GM12878 (cell line): ENCODE measurements at regions not wholly inside any gene's neighbourhood (a gene's known extent, or its start where the extent isn't known, plus 50 kb on each side); places are given as distances from the start of the nearest gene placed in this dataset.

ENCODE experiments used
- EP300 ChIP-seq, 2 experiments: fragments of 150-350 bp in 1 of 2; IDR thresholded peaks; 2 replicates each; pipeline ENCODE4 v1.6.1; 2011 to 2012; ENCODE audit warnings: low read depth in 2 of 2, low read length in 2 of 2, borderline replicate concordance in 1 of 2, improper control_type of control experiment in 1 of 2, inconsistent platforms in 1 of 2; ENCODE audit not compliant: control insufficient read depth in 1 of 2
- EZH2 ChIP-seq: IDR thresholded peaks from 2 replicates; pipeline ENCODE4 v1.6.1; 2012; ENCODE audit warnings: low read depth, mild to moderate bottlenecking, control low read depth, inconsistent platforms, low read length, borderline replicate concordance; ENCODE audit not compliant: control insufficient read depth
- FOS ChIP-seq: IDR thresholded peaks from 3 replicates; pipeline ENCODE4 v1.6.1; 2011; ENCODE audit warnings: borderline replicate concordance; ENCODE audit not compliant: insufficient read length; ENCODE audit errors: extremely low read depth
- FOXK2 ChIP-seq: fragments of 450-650 bp; IDR thresholded peaks from 2 replicates; pipeline ENCODE4 v1.6.1; 2017; ENCODE audit warnings: mild to moderate bottlenecking, moderate library complexity
- NRF1 ChIP-seq: conservative IDR thresholded peaks from 2 replicates; pipeline ENCODE4 v1.6.1; 2011; ENCODE audit warnings: mild to moderate bottlenecking, low read depth, low read length, improper control_type of control experiment
- POLR2AphosphoS5 ChIP-seq: IDR thresholded peaks from 2 replicates; pipeline ENCODE4 v1.6.1; 2011; ENCODE audit warnings: mild to moderate bottlenecking, low read length, inconsistent platforms
- RBBP5 ChIP-seq: fragments of 200-600 bp; sonication (generic); conservative IDR thresholded peaks from 2 replicates; pipeline ENCODE4 v1.6.1; 2016
- ZNF207 ChIP-seq: fragments of 450-650 bp; IDR thresholded peaks from 2 replicates; pipeline ENCODE4 v1.6.1; 2014; ENCODE audit warnings: antibody characterized with exemption, mild to moderate bottlenecking, borderline replicate concordance
- ZNF274 ChIP-seq: IDR thresholded peaks from one replicate; pipeline ENCODE4 v1.8.0; 2011; ENCODE audit not compliant: insufficient read length, insufficient read depth
- TF ChIP-seq, protein P1 (sequence below): fragments of 450-650 bp; IDR thresholded peaks from 2 replicates; pipeline ENCODE4 v1.6.1; 2016; ENCODE audit warnings: mild to moderate bottlenecking, moderate library complexity, borderline replicate concordance
- TF ChIP-seq, protein P2 (sequence below), 3 experiments: IDR thresholded peaks in 2 of 3; conservative IDR thresholded peaks in 1 of 3; 2 replicates each; pipeline ENCODE4 v1.5.1; 2011; ENCODE audit warnings: low read depth in 3 of 3, low read length in 3 of 3, mild to moderate bottlenecking in 3 of 3, control low read depth in 2 of 3, moderate library complexity in 2 of 3, inconsistent platforms in 1 of 3, mixed read lengths in 1 of 3; ENCODE audit not compliant: control insufficient read depth in 2 of 3, insufficient read depth in 1 of 3; ENCODE audit errors: extremely low read depth in 1 of 3
- TF ChIP-seq, protein P3 (sequence below): fragments of 450-650 bp; IDR thresholded peaks from 2 replicates; pipeline ENCODE4 v1.6.1; 2017; ENCODE audit warnings: mild to moderate bottlenecking, low read depth, inconsistent platforms; ENCODE audit not compliant: poor library complexity, severe bottlenecking
- TF ChIP-seq, protein P4 (sequence below): IDR thresholded peaks from 2 replicates; pipeline ENCODE4 v1.6.1; 2012; ENCODE audit warnings: mild to moderate bottlenecking, low read depth, low read length
- TF ChIP-seq, protein P5 (sequence below): IDR thresholded peaks from 2 replicates; pipeline ENCODE4 v1.6.1; 2012; ENCODE audit warnings: low read depth, low read length, improper control_type of control experiment

DNA sequence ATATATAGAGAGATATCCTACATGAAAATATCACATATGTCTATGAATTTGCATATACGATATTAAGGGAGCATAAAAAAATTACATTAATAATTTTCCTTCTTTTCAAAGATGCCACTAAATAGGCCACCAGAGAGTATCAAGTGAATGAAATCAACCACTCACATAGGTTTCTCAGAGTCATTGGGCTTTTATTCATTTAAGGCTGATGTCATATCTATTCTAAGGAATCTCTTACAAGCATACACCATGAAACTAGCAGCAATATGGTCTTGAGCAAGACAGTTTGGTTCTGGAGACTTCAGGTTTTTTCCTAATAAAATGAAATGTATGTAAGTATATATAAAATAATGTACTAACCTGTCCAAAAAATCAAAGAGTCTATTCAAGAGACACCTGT, 420.4 kb downstream of the PLA2G4A start:
- TF ChIP-seq, protein P1, sequence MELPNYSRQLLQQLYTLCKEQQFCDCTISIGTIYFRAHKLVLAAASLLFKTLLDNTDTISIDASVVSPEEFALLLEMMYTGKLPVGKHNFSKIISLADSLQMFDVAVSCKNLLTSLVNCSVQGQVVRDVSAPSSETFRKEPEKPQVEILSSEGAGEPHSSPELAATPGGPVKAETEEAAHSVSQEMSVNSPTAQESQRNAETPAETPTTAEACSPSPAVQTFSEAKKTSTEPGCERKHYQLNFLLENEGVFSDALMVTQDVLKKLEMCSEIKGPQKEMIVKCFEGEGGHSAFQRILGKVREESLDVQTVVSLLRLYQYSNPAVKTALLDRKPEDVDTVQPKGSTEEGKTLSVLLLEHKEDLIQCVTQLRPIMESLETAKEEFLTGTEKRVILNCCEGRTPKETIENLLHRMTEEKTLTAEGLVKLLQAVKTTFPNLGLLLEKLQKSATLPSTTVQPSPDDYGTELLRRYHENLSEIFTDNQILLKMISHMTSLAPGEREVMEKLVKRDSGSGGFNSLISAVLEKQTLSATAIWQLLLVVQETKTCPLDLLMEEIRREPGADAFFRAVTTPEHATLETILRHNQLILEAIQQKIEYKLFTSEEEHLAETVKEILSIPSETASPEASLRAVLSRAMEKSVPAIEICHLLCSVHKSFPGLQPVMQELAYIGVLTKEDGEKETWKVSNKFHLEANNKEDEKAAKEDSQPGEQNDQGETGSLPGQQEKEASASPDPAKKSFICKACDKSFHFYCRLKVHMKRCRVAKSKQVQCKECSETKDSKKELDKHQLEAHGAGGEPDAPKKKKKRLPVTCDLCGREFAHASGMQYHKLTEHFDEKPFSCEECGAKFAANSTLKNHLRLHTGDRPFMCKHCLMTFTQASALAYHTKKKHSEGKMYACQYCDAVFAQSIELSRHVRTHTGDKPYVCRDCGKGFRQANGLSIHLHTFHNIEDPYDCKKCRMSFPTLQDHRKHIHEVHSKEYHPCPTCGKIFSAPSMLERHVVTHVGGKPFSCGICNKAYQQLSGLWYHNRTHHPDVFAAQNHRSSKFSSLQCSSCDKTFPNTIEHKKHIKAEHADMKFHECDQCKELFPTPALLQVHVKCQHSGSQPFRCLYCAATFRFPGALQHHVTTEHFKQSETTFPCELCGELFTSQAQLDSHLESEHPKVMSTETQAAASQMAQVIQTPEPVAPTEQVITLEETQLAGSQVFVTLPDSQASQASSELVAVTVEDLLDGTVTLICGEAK: no peak
- TF ChIP-seq RBBP5: no peak
- TF ChIP-seq, protein P2, sequence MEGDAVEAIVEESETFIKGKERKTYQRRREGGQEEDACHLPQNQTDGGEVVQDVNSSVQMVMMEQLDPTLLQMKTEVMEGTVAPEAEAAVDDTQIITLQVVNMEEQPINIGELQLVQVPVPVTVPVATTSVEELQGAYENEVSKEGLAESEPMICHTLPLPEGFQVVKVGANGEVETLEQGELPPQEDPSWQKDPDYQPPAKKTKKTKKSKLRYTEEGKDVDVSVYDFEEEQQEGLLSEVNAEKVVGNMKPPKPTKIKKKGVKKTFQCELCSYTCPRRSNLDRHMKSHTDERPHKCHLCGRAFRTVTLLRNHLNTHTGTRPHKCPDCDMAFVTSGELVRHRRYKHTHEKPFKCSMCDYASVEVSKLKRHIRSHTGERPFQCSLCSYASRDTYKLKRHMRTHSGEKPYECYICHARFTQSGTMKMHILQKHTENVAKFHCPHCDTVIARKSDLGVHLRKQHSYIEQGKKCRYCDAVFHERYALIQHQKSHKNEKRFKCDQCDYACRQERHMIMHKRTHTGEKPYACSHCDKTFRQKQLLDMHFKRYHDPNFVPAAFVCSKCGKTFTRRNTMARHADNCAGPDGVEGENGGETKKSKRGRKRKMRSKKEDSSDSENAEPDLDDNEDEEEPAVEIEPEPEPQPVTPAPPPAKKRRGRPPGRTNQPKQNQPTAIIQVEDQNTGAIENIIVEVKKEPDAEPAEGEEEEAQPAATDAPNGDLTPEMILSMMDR (IDR thresholded peaks at IDR 0.05 in 2 of 3, conservative IDR thresholded peaks at IDR 0.05 in 1 of 3; ENCODE audit: control insufficient read depth in 2 of 3, extremely low read depth in 1 of 3, insufficient read depth in 1 of 3, low read depth in 3 of 3, low read length in 3 of 3): no peak
- TF ChIP-seq, protein P3, sequence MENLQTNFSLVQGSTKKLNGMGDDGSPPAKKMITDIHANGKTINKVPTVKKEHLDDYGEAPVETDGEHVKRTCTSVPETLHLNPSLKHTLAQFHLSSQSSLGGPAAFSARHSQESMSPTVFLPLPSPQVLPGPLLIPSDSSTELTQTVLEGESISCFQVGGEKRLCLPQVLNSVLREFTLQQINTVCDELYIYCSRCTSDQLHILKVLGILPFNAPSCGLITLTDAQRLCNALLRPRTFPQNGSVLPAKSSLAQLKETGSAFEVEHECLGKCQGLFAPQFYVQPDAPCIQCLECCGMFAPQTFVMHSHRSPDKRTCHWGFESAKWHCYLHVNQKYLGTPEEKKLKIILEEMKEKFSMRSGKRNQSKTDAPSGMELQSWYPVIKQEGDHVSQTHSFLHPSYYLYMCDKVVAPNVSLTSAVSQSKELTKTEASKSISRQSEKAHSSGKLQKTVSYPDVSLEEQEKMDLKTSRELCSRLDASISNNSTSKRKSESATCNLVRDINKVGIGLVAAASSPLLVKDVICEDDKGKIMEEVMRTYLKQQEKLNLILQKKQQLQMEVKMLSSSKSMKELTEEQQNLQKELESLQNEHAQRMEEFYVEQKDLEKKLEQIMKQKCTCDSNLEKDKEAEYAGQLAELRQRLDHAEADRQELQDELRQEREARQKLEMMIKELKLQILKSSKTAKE: no peak
- no peak for TF ChIP-seq POLR2AphosphoS5
- no peak for TF ChIP-seq EP300 (IDR thresholded peaks at IDR 0.05; ENCODE audit: borderline replicate concordance in 1 of 2, control insufficient read depth in 1 of 2, low read depth in 2 of 2, low read length in 2 of 2)
- TF ChIP-seq, protein P4, sequence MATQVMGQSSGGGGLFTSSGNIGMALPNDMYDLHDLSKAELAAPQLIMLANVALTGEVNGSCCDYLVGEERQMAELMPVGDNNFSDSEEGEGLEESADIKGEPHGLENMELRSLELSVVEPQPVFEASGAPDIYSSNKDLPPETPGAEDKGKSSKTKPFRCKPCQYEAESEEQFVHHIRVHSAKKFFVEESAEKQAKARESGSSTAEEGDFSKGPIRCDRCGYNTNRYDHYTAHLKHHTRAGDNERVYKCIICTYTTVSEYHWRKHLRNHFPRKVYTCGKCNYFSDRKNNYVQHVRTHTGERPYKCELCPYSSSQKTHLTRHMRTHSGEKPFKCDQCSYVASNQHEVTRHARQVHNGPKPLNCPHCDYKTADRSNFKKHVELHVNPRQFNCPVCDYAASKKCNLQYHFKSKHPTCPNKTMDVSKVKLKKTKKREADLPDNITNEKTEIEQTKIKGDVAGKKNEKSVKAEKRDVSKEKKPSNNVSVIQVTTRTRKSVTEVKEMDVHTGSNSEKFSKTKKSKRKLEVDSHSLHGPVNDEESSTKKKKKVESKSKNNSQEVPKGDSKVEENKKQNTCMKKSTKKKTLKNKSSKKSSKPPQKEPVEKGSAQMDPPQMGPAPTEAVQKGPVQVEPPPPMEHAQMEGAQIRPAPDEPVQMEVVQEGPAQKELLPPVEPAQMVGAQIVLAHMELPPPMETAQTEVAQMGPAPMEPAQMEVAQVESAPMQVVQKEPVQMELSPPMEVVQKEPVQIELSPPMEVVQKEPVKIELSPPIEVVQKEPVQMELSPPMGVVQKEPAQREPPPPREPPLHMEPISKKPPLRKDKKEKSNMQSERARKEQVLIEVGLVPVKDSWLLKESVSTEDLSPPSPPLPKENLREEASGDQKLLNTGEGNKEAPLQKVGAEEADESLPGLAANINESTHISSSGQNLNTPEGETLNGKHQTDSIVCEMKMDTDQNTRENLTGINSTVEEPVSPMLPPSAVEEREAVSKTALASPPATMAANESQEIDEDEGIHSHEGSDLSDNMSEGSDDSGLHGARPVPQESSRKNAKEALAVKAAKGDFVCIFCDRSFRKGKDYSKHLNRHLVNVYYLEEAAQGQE: no peak
- TF ChIP-seq ZNF207: no peak
- TF ChIP-seq, protein P5, sequence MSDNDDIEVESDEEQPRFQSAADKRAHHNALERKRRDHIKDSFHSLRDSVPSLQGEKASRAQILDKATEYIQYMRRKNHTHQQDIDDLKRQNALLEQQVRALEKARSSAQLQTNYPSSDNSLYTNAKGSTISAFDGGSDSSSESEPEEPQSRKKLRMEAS: no peak
- no peak for TF ChIP-seq FOS
- no peak for TF ChIP-seq ZNF274
- no peak for TF ChIP-seq EZH2
- no peak for TF ChIP-seq NRF1
- TF ChIP-seq FOXK2: no peak
